ENCODE measurements at regions not wholly inside any gene's neighbourhood (a gene's known extent, or its start where the extent isn't known, plus 50 kb on each side); places are given as distances from the start of the nearest gene placed in this dataset.

GRCh38 chr17:79337053-79337452 is 262.4 kb downstream of the ENGASE start:
- peaks cover 6% of the 10 kb centered on the region for H3K4me1 ChIP-seq (ENCODE audit: control insufficient read depth, extremely low read depth, insufficient read depth, low read length)
- no peak overlapping the region for H3K9ac ChIP-seq (ENCODE audit: control insufficient read depth, extremely low read depth, insufficient read depth, low read length)
- no peak overlapping the region for H3K27ac ChIP-seq (ENCODE audit: control insufficient read depth, insufficient read depth, low read length)
- H3K4me2 ChIP-seq (ENCODE audit: control insufficient read depth, extremely low read depth, insufficient read depth, low read depth, low read length), result no peak overlapping the region
- no peaks in the 10 kb centered on the region for H3K79me2 ChIP-seq (ENCODE audit: control insufficient read depth, insufficient read depth, low read length)
- H4K20me1 ChIP-seq (ENCODE audit: control insufficient read depth, extremely low read depth, insufficient read depth, low read length), result no peaks in the 10 kb centered on the region
- no peaks in the 10 kb centered on the region for H3K9me1 ChIP-seq (ENCODE audit: control insufficient read depth, extremely low read depth, insufficient read depth, low read length)
- no peak for FAIRE-seq
- no peak for TF ChIP-seq EZH2 (IDR thresholded peaks at IDR 0.05; ENCODE audit: low read length)
- TF ChIP-seq CTCF (optimal IDR thresholded peaks at IDR 0.05 in 1 of 3, IDR thresholded peaks at IDR 0.05 in 1 of 3, conservative IDR thresholded peaks at IDR 0.05 in 1 of 3; ENCODE audit: extremely low read depth in 1 of 3, insufficient read depth in 2 of 3, low read length in 3 of 3), result no peak
- peaks cover 20% of the 10 kb centered on the region for H3K27me3 ChIP-seq (ENCODE audit: control insufficient read depth, extremely low read depth, insufficient read depth, low read length)
- dilution Hi-C loops (cut with MboI; ENCODE audit: extremely low pct_ligation_motif_present, low sequenced_read_pairs), result no loop called here
- H3K9me3 ChIP-seq (ENCODE audit: control insufficient read depth, low read depth, low read length), result no peaks in the 10 kb centered on the region
- H2AFZ ChIP-seq (ENCODE audit: control insufficient read depth, low read length), result no peak overlapping the region
- no peaks in the 10 kb centered on the region for H3K36me3 ChIP-seq (ENCODE audit: control insufficient read depth in 2 of 2, extremely low read depth in 1 of 2, insufficient read depth in 2 of 2, low read length in 2 of 2)
- DNase-seq (ENCODE audit: low read depth, low spot score), result no peak
- H3K4me3 ChIP-seq (ENCODE audit: control insufficient read depth in 2 of 3, extremely low read depth in 1 of 3, insufficient read depth in 2 of 3, low read depth in 1 of 3, low read length in 3 of 3), result no peak overlapping the region

GRCh38 chr17:79335456-79335855 is 260.8 kb downstream of the ENGASE start:
- TF ChIP-seq EZH2 (IDR thresholded peaks at IDR 0.05; ENCODE audit: low read length), result no peak
- no peak for TF ChIP-seq CTCF (optimal IDR thresholded peaks at IDR 0.05 in 1 of 3, IDR thresholded peaks at IDR 0.05 in 1 of 3, conservative IDR thresholded peaks at IDR 0.05 in 1 of 3; ENCODE audit: extremely low read depth in 1 of 3, insufficient read depth in 2 of 3, low read length in 3 of 3)
- no peaks in the 10 kb centered on the region for H3K9me1 ChIP-seq (ENCODE audit: control insufficient read depth, extremely low read depth, insufficient read depth, low read length)
- no peaks in the 10 kb centered on the region for H3K36me3 ChIP-seq (ENCODE audit: control insufficient read depth in 2 of 2, extremely low read depth in 1 of 2, insufficient read depth in 2 of 2, low read length in 2 of 2)
- H3K79me2 ChIP-seq (ENCODE audit: control insufficient read depth, insufficient read depth, low read length), result no peaks in the 10 kb centered on the region
- dilution Hi-C loops (cut with MboI; ENCODE audit: extremely low pct_ligation_motif_present, low sequenced_read_pairs), result no loop called here
- H3K4me1 ChIP-seq (ENCODE audit: control insufficient read depth, extremely low read depth, insufficient read depth, low read length), result peaks cover 9% of the 10 kb centered on the region
- FAIRE-seq (no peak), DNase-seq (ENCODE audit: low read depth, low spot score) (no peak)
- H4K20me1 ChIP-seq (ENCODE audit: control insufficient read depth, extremely low read depth, insufficient read depth, low read length), result peaks cover 2% of the 10 kb centered on the region
- no peak overlapping the region for H3K27ac ChIP-seq (ENCODE audit: control insufficient read depth, insufficient read depth, low read length)
- no peak overlapping the region for H2AFZ ChIP-seq (ENCODE audit: control insufficient read depth, low read length)
- H3K4me3 ChIP-seq (ENCODE audit: control insufficient read depth in 2 of 3, extremely low read depth in 1 of 3, insufficient read depth in 2 of 3, low read depth in 1 of 3, low read length in 3 of 3), result no peak overlapping the region
- H3K9ac ChIP-seq (ENCODE audit: control insufficient read depth, extremely low read depth, insufficient read depth, low read length), result no peak overlapping the region
- no peak overlapping the region for H3K4me2 ChIP-seq (ENCODE audit: control insufficient read depth, extremely low read depth, insufficient read depth, low read depth, low read length)
- no peaks in the 10 kb centered on the region for H3K9me3 ChIP-seq (ENCODE audit: control insufficient read depth, low read depth, low read length)
- peaks cover 31% of the 10 kb centered on the region for H3K27me3 ChIP-seq (ENCODE audit: control insufficient read depth, extremely low read depth, insufficient read depth, low read length)

Data from keratinocyte (primary cell).